A549 (cell line): ENCODE measurements at regions not wholly inside any gene's neighbourhood (a gene's known extent, or its start where the extent isn't known, plus 50 kb on each side); places are given as distances from the start of the nearest gene placed in this dataset.

ENCODE experiments used
- ESRRA ChIP-seq: fragments of 150-350 bp; IDR thresholded peaks from 2 replicates; pipeline ENCODE4 v1.6.1; 2014; ENCODE audit warnings: mild to moderate bottlenecking, low read length, borderline replicate concordance
- MAFK ChIP-seq: fragments of 450-650 bp; IDR thresholded peaks from 2 replicates; pipeline ENCODE4 v1.6.1; 2014; ENCODE audit not compliant: partially characterized antibody
- PHF8 ChIP-seq: fragments of 200-600 bp; sonication (generic); IDR thresholded peaks from 2 replicates; pipeline ENCODE4 v1.6.1; 2016; ENCODE audit warnings: low read depth, mild to moderate bottlenecking, antibody characterized with exemption, moderate library complexity, borderline replicate concordance
- RCOR1 ChIP-seq: fragments of 150-350 bp; IDR thresholded peaks from 2 replicates; pipeline ENCODE4 v1.6.1; 2014; ENCODE audit warnings: antibody characterized with exemption, low read length, low read depth
- RNF2 ChIP-seq: fragments of 200-600 bp; sonication (generic); IDR thresholded peaks from 2 replicates; pipeline ENCODE4 v1.6.1; 2016; ENCODE audit warnings: low read depth, mild to moderate bottlenecking, antibody characterized with exemption, moderate library complexity, borderline replicate concordance
- ZC3H11A ChIP-seq: fragments of 450-650 bp; IDR thresholded peaks from 2 replicates; pipeline ENCODE4 v1.6.1; 2014; ENCODE audit warnings: antibody characterized with exemption, mild to moderate bottlenecking
- TF ChIP-seq, protein P1 (sequence below): fragments of >200 bp; sonication (Bioruptor Twin); formaldehyde crosslinking; IDR thresholded peaks from 3 replicates; pipeline ENCODE4 v1.6.1; 2016
- TF ChIP-seq, protein P2 (sequence below): fragments of >200 bp; sonication (Bioruptor Twin); formaldehyde crosslinking; IDR thresholded peaks from 3 replicates; pipeline ENCODE4 v1.5.1; 2016
- TF ChIP-seq, protein P3 (sequence below): IDR thresholded peaks from 2 replicates; pipeline ENCODE4 v1.6.1; 2012; ENCODE audit warnings: low read depth, borderline replicate concordance

DNA sequence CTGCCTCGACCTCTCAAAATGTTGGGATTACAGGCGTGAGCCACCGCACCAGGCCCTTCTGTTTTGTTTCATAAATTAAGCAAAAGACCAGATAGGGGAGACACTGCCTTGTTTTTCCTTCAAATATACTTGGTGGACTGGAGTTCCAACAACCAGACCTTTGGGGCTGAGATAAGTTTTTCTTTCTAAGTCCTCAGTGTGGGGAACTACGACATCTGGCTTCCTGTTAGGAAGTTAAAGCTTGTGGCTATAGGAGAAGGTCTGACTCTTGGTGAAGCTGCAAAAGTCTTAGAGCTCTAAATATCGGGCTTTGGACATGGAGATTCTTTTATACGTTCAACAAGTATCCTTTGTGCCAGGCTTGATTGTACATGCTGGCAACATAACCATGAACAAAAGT, 64.1 kb upstream of the EED start:
- TF ChIP-seq, protein P1, sequence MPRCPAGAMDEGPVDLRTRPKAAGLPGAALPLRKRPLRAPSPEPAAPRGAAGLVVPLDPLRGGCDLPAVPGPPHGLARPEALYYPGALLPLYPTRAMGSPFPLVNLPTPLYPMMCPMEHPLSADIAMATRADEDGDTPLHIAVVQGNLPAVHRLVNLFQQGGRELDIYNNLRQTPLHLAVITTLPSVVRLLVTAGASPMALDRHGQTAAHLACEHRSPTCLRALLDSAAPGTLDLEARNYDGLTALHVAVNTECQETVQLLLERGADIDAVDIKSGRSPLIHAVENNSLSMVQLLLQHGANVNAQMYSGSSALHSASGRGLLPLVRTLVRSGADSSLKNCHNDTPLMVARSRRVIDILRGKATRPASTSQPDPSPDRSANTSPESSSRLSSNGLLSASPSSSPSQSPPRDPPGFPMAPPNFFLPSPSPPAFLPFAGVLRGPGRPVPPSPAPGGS = no peak
- TF ChIP-seq PHF8 = no peak
- no peak for TF ChIP-seq ZC3H11A
- no peak for TF ChIP-seq MAFK
- TF ChIP-seq, protein P2, sequence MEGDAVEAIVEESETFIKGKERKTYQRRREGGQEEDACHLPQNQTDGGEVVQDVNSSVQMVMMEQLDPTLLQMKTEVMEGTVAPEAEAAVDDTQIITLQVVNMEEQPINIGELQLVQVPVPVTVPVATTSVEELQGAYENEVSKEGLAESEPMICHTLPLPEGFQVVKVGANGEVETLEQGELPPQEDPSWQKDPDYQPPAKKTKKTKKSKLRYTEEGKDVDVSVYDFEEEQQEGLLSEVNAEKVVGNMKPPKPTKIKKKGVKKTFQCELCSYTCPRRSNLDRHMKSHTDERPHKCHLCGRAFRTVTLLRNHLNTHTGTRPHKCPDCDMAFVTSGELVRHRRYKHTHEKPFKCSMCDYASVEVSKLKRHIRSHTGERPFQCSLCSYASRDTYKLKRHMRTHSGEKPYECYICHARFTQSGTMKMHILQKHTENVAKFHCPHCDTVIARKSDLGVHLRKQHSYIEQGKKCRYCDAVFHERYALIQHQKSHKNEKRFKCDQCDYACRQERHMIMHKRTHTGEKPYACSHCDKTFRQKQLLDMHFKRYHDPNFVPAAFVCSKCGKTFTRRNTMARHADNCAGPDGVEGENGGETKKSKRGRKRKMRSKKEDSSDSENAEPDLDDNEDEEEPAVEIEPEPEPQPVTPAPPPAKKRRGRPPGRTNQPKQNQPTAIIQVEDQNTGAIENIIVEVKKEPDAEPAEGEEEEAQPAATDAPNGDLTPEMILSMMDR = no peak
- TF ChIP-seq, protein P3, sequence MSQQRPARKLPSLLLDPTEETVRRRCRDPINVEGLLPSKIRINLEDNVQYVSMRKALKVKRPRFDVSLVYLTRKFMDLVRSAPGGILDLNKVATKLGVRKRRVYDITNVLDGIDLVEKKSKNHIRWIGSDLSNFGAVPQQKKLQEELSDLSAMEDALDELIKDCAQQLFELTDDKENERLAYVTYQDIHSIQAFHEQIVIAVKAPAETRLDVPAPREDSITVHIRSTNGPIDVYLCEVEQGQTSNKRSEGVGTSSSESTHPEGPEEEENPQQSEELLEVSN = no peak
- TF ChIP-seq ESRRA = no peak
- no peak for TF ChIP-seq RCOR1
- no peak for TF ChIP-seq RNF2
